HL-60 (cell line): ENCODE measurements at regions not wholly inside any gene's neighbourhood (a gene's known extent, or its start where the extent isn't known, plus 50 kb on each side); places are given as distances from the start of the nearest gene placed in this dataset.
"Not testable (repeated sequence)": the region's sequence is repeated elsewhere in the genome, so short reads cannot be mapped to it uniquely, and the experiment has no call there.

ENCODE experiments used
- POLR2AphosphoS5 ChIP-seq: IDR thresholded peaks from 2 replicates; pipeline ENCODE4 v1.6.1; 2012; ENCODE audit warnings: low read depth
- SPI1 ChIP-seq: IDR thresholded peaks from 2 replicates; pipeline ENCODE4 v1.6.1; 2012; ENCODE audit warnings: low read depth, mild to moderate bottlenecking, borderline replicate concordance
- TF ChIP-seq, protein P1 (sequence below): IDR thresholded peaks from one replicate; pipeline ENCODE4 v1.5.1; 2011; ENCODE audit warnings: low read length, control low read depth, inconsistent platforms; ENCODE audit not compliant: insufficient read depth
- TF ChIP-seq, protein P2 (sequence below): IDR thresholded peaks from 2 replicates; pipeline ENCODE4 v1.6.1; 2012; ENCODE audit warnings: low read depth; ENCODE audit not compliant: insufficient replicate concordance

DNA sequence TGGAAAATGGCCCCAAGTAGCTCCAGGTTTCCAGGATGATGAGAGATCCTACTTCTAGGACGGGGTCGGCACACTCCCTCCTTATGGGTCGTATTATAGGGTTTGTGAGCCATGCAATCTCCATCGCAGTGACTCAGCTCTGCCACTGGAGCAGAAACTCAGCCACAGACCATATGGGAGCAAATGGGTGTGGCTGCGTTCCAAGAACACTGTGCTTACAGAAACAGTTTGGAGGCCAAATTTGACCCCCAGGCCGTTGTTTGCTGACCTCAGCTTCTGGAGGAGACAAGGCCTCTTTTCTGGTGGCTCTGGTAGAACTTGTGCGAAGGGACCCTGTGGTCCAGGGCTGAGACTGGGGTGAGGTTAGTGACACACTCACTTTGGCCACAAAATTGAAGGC, 56.5 kb downstream of the NPIPB11 start:
- TF ChIP-seq, protein P1, sequence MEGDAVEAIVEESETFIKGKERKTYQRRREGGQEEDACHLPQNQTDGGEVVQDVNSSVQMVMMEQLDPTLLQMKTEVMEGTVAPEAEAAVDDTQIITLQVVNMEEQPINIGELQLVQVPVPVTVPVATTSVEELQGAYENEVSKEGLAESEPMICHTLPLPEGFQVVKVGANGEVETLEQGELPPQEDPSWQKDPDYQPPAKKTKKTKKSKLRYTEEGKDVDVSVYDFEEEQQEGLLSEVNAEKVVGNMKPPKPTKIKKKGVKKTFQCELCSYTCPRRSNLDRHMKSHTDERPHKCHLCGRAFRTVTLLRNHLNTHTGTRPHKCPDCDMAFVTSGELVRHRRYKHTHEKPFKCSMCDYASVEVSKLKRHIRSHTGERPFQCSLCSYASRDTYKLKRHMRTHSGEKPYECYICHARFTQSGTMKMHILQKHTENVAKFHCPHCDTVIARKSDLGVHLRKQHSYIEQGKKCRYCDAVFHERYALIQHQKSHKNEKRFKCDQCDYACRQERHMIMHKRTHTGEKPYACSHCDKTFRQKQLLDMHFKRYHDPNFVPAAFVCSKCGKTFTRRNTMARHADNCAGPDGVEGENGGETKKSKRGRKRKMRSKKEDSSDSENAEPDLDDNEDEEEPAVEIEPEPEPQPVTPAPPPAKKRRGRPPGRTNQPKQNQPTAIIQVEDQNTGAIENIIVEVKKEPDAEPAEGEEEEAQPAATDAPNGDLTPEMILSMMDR, result not testable (repeated sequence)
- TF ChIP-seq POLR2AphosphoS5, SPI1: not testable (repeated sequence)
- TF ChIP-seq, protein P2, sequence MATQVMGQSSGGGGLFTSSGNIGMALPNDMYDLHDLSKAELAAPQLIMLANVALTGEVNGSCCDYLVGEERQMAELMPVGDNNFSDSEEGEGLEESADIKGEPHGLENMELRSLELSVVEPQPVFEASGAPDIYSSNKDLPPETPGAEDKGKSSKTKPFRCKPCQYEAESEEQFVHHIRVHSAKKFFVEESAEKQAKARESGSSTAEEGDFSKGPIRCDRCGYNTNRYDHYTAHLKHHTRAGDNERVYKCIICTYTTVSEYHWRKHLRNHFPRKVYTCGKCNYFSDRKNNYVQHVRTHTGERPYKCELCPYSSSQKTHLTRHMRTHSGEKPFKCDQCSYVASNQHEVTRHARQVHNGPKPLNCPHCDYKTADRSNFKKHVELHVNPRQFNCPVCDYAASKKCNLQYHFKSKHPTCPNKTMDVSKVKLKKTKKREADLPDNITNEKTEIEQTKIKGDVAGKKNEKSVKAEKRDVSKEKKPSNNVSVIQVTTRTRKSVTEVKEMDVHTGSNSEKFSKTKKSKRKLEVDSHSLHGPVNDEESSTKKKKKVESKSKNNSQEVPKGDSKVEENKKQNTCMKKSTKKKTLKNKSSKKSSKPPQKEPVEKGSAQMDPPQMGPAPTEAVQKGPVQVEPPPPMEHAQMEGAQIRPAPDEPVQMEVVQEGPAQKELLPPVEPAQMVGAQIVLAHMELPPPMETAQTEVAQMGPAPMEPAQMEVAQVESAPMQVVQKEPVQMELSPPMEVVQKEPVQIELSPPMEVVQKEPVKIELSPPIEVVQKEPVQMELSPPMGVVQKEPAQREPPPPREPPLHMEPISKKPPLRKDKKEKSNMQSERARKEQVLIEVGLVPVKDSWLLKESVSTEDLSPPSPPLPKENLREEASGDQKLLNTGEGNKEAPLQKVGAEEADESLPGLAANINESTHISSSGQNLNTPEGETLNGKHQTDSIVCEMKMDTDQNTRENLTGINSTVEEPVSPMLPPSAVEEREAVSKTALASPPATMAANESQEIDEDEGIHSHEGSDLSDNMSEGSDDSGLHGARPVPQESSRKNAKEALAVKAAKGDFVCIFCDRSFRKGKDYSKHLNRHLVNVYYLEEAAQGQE, result not testable (repeated sequence)
